Glomerular visceral epithelial cell (primary cell): ENCODE measurements at regions not wholly inside any gene's neighbourhood (a gene's known extent, or its start where the extent isn't known, plus 50 kb on each side); places are given as distances from the start of the nearest gene placed in this dataset.

Source experiments
- DNase-seq: peaks from one replicate; pipeline ENCODE4 v3.0.0-alpha.2; 2016; ENCODE audit errors: extremely low spot score

GRCh38 chr1:184276416-184276815, 110.4 kb upstream of the C1orf21 start:
- no peak for DNase-seq

DNA sequence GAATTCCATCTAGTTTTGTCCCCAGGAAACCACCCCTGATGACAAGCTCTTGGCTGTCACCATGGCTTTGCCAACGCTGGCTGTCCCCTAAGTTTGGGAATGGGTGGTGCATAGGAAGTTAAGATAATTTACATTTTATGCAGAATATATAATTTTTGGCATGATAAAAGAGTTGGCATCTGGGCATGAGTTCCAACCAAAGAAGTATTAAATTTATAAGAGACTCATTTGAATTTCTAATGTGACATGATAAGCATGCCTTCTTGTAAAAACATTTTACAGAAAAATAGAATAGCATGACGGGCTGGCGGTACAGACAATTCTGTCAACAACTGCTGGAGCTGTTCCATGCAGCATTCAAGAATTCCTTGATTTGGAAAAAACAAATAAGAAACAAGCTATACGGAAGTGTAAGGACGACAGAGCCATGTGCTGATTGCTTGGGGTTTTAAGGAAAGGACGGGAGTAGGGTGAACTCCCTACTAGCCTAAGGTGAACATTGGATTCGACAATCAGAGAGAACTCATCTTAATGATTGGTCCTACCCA, 106.8 kb upstream of the C1orf21 start:
- no peak for DNase-seq

DNA sequence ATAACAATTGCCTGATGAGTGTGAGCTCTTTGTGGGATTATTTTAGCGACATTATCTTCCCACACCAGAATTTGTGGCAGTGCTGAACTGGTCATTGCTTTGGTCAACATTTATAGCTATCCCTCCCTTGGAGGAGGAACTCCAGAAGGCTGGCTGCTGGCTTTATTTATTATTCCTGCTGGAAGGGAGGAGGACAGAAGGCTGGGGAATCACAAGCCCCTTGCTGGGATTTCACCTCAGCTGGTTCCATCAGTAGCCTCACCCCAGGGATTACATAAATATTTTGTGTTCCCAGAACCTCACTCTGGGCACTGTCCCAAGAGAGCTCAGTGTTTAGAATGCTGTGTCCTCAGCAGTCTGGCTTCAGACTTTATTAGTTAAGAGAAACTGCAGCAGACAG, 102.8 kb upstream of the C1orf21 start:
- DNase-seq, result no peak

DNA sequence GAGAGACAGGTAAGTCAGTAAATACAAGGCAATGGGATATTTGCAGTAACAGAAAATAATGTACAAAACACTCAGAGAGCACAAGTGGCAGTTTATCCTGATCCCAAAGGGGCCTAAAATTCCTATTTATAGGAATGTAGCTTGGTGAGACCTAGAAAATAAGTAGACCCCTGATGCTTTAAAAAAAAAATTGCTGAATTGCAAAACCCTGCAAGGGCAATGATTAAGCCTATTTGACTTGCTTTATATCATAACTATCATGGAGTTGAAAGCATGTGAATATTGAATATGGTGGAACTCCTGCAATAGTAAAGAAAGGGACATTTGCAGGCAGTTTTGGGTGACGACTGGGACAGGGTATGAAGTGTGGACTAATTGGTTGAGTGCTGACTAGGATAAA, 101.9 kb upstream of the C1orf21 start:
- no peak for DNase-seq

DNA sequence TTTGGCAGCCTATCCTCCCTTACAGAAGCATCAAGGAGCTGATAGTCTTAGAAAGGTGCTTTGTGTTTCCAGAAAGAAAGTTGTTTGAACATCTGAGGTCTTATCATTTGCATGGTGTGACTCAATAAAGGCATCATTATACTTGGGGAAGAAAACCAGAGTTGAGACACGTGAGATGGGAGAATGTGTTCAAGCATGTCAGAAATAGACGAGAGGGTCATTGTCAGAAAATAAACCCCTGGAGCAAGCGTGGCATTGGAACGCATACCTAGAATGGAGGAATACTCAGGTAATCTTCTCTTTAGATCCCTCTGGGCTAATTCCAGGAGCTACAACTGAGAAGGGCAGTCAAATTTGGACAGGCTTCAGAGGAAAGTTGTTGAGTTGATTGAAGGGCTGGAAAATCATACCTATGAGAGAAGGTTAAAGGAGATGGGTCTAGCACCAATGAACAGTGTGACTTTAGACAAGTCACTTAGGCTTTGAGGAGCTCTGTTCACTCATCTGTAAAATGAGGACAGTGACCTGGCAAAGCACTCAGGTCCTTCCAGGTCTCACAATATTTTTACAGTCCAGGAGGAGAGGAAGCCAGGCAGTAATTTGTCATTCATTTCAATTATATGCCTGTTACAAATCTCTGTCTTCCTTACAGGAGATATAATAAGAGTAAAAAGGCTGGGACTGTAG, 101.3 kb upstream of the C1orf21 start:
- no peak for DNase-seq

DNA sequence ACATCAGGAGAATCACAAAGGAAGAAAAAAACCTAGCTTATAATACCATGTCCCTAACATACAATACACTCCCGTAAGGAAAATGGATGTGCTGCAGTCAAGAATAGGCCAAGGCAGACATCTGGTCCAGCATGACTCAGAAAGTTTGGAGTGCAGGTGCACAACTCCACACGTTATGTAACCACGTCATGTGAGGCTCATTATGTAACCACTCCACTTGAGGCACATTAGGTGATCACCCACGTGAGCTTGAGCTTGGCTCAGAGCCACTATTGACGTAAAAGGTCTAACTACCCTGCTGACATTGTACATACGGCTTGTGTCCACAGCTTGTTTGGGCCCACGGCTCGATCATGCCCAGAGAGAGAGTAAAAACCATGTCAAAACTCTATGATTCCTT, 99.8 kb upstream of the C1orf21 start:
- DNase-seq, result no peak

GRCh38 chr1:184289825-184290550, 96.8 kb upstream of the C1orf21 start:
- DNase-seq, result no peak

DNA sequence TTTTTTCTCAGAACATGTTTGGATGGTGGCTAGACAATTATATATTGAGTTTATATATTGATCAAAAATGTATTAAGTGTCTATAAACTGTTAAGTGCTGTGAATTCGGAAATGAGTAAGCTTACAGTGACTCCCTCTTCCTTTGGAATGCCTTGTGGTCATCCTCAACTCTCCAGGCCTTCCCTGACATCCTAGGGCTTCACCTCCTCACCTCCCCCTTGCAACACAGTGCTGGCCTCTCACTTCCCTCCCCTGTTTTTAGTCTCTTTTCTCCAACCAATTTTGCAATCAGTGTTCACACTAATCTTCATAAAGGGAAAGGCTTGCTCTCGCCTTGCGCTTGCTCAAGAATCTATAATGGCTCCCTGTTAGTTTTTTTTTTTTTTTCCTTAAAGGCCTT, 95.1 kb upstream of the C1orf21 start:
- DNase-seq, result no peak

GRCh38 chr1:184292101-184292500, 94.7 kb upstream of the C1orf21 start:
- DNase-seq, result no peak

GRCh38 chr1:184294101-184294500, 92.7 kb upstream of the C1orf21 start:
- DNase-seq, result no peak

DNA sequence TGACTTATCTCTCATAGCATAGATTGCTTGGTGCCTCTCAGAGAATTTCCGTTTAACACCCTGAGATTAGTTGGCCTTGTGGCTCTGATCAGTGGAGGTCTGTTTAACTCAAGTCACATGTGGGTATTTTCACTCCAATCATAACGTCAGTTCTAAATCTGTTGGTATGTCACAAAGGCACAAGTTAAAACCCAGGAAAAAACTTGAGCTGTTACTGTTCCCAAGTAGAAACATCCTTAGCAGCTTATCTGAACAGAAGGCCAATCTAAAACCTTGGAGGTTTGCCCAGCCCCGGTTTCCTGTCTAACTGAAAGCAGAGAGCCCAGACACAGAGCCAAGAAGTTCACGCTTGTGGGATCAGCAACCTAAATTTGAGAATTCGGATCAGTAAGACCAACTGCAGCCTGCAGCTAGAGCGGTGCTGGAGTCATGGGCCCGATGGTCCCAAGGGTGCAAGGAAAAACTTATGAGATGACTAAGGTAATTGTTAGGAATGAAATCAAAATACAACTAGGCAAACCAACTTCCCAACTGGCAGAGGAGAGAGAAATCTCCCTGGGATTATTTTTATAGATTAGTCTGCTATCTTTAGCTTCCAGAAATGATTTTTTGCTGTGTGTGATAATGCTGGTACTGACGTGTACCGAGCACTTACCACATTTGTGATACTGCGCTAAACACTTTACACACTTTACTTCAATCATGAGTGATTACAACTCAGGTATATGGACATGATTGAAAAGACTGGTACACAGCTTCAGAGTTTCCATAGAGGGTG, 90.2 kb upstream of the C1orf21 start:
- no peak for DNase-seq

- no peak for DNase-seq
These were observed 89.5 kb upstream of the C1orf21 start for GRCh38 chr1:184297244-184297750.

DNA sequence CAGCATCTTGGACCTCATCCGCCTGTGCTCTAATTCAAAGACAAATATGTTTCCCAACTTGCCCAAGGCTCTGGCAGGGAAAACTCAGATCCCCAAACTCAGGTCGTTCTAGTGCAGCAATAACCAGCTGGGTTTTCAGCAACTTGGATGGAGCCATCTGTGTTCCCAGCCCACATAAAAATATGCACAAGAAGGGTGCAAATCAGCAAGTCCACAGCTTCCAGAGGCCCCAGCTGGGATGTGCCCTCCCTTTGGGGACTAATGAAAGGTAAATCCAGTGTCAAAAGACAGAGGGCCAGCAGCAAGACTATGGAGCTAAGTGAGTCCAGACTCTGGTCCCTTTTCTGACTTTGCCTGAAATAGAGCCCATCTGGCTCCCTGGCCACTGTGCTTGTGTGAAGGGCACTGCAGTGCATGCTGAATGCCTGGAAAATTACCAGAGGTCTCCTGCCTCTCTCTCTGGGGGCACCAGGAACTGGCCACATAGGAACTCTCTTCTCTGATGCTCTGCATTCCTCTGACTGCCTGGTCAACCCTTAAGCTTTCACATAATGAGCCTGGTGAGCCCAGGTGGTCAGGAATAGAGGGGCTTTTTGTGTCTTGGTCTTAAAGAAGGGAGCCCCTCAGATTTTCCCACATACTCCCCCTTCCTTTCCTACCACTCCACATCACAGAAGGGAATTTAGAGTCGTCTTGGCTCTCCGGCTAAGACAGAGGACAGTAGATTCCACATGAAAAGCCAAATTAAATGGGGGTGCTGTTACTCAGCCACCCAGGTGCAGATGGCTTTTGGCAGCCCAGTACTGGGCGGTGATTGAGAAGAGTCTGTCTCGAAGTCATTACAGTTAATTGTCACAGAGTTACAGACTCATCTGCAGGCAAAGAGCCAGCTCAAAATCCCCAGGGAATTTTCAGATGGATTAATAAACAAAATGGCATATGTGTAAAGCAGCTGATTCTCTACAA, 88.1 kb upstream of the C1orf21 start:
- DNase-seq, result no peak

DNA sequence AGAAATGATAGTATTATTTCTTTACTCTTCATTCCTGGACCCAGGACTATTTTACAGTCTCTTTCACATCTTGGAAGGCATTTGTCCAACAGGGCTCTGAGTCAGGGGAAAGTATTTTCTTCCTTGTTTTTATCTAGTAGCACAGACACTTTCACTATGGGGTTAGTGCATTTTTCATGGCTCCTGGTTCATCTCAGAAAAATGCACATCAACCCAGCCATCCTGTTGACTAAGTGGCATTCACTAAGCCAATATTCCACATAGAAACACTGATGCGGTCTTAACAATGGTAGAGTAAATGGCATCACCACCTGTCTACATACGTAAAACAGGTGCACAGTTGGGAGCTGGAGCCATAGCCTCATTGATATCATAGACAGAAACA, 87.4 kb upstream of the C1orf21 start:
- DNase-seq, result peak; percentile 19

GRCh38 chr1:184299796-184300195, 87.0 kb upstream of the C1orf21 start:
- no peak for DNase-seq

DNA sequence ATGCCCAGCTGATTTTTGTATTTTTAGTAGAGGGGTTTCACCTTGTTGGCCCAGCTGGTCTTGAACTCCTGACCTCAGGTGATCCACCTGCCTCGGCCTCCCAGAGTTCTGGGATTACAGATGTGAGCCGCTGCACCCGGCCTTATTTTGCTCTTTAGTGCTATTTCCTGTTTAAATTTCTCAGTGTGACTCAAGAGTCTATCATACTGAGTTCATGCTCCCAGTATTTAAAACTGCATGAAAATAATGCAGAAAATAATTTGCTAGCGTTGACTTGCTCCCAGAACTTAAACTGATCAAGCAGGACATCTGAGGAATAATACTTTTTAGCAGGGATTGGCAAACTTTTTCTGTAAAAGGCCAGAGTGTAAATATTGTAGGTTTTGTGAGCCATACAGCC, 86.4 kb upstream of the C1orf21 start:
- no peak for DNase-seq

DNA sequence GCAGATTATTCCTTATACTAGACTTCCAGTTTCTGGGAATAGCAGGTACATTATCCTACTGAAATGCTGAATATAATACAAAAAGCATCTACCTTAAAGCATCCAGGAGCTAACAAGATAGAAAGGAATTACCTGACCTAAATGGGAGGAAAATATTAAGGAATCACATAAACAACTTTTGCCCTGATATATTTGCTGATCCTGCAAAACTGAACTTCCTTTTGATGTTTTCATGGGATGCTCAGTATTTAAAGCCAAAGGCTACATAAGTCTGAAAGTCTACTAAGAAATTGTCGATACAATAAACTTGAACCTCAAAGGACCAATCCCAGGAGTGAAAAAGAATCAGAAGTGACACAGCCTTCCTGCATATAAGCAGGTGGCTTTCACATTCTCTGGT, 85.6 kb upstream of the C1orf21 start:
- DNase-seq, result no peak

DNA sequence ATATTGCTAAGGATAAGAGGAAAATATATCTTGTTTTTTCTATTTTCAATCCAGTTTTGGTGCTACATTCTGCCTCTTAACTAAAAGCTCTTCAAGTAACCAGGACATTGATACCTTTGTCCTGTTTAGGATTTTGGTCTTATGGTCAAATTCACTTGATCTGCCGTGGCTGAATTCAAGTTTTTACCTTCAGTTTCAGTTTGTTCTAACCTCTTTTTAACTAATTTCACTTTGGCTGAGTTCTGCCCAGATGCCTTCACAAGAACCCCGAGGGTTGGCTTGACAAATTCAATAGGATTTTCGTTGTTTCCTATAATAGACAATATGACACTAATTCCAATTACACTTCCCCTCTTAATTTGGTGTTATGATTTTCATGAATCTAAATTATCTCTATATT, 84.5 kb upstream of the C1orf21 start:
- no peak for DNase-seq

GRCh38 chr1:184310157-184310819, 76.5 kb upstream of the C1orf21 start:
- DNase-seq, result no peak

DNA sequence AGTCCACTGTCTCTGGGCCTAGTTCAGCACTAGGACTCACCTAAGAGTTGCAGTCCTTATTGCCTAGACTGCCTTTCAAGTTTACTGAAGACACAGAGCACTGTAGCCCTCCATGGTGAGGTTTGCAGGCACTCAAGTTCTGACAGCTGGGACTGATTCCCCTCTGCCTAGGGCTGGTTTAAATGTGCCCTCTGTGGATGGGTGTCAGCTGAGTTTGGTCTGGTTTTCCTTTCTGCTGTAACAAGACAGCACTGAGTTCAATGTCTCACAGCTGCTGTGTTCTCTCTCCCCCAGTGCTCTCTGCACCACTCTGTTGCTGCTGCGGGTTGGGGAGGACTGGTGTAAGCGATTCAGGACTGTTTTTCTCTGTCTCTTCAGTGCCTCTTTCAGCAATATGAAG, 75.2 kb upstream of the C1orf21 start:
- no peak for DNase-seq

DNA sequence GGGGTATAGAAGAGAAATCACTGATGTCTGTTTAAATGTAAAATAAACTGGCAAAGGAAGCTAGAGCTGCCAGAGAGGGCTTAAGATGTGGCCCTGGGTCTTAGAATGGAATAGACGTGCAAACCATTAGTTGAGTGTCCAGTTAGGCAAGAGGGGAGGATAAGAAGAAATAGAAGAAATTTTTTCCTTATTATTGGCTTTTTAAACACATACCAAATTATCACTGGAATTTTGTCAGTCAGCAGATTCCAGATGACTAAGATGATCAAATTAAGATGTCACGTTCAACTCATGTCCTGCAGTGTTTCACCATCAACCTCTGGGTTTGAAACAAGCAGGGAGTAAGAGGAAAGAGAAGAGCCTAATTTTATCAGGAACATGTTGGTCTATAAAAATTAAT, 71.6 kb upstream of the C1orf21 start:
- DNase-seq, result no peak
